Small intestine (tissue), 7 donors: ENCODE measurements at regions not wholly inside any gene's neighbourhood (a gene's known extent, or its start where the extent isn't known, plus 50 kb on each side); places are given as distances from the start of the nearest gene placed in this dataset.

Experiments used
- DNase-seq, 2 donors: peaks; one replicate each; pipeline versions ENCODE4 v3.0.0 to v3.0.0-alpha.2; 2013
- FAIRE-seq: peaks from 2 replicates; lab custom pipeline; 2012; peaks lifted over from hg19 to GRCh38; lab: Jason Lieb, UNC
- H3K27ac ChIP-seq, 3 donors: one replicate each; pipeline ENCODE4 v1.5.1; 2013; ENCODE audit warnings: low read length in 2 of 3, mild to moderate bottlenecking in 2 of 3, control low read depth in 1 of 3, inconsistent platforms in 1 of 3, low read depth in 1 of 3, moderate library complexity in 1 of 3
- H3K27me3 ChIP-seq, 3 donors: one replicate each; pipeline ENCODE4 v1.6.1; 2013; ENCODE audit warnings: low read length in 3 of 3, inconsistent platforms in 1 of 3; ENCODE audit not compliant: control insufficient read depth in 3 of 3, insufficient read depth in 3 of 3
- H3K36me3 ChIP-seq, 3 donors: one replicate each; pipeline ENCODE4 v1.6.1; 2013; ENCODE audit warnings: low read length in 3 of 3, inconsistent platforms in 1 of 3, low read depth in 1 of 3, mild to moderate bottlenecking in 1 of 3, moderate library complexity in 1 of 3; ENCODE audit not compliant: control insufficient read depth in 3 of 3, insufficient read depth in 2 of 3
- H3K4me1 ChIP-seq, 3 donors: one replicate each; pipeline ENCODE4 v1.6.1; 2013; ENCODE audit warnings: low read length in 2 of 3, inconsistent platforms in 1 of 3, low read depth in 1 of 3, mild to moderate bottlenecking in 1 of 3, moderate library complexity in 1 of 3; ENCODE audit not compliant: control insufficient read depth in 3 of 3, insufficient read depth in 2 of 3
- H3K4me3 ChIP-seq, 3 donors: one replicate each; pipeline ENCODE4 v1.5.1; 2013; ENCODE audit warnings: low read length in 3 of 3, control low read depth in 1 of 3, inconsistent platforms in 1 of 3, low read depth in 1 of 3, mild to moderate bottlenecking in 1 of 3, moderate library complexity in 1 of 3
- H3K9me3 ChIP-seq, 2 donors: one replicate each; pipeline ENCODE4 v1.6.1; 2013; ENCODE audit warnings: low read depth in 1 of 2, low read length in 1 of 2; ENCODE audit not compliant: control insufficient read depth in 2 of 2, insufficient read depth in 1 of 2
- WGBS, 3 donors: extraction: QIAGEN DNeasy Blood & Tissue Kit; methylation state at CpG; one replicate each; pipeline ENCODE4 v1.1.7; 2013; 5-methylcytosine and 5-hydroxymethylcytosine counted together
- donor health status: healthy with polysubstance abuse.
- donor health status: control.
- donor health status: control.
- donor health status: Bipolar disorder and iron deficiency.
- donor health status: healthy.

- Histone ChIP-seq H3K9me3 (no peaks in the 10 kb centered on the region), H3K27me3 (peaks cover 0 to 4% (median 2%) of the 10 kb centered on the region in 3 donors), H3K4me3 (no peak overlapping the region), H3K4me1 (no peaks in the 10 kb centered on the region), H3K36me3 (no peaks in the 10 kb centered on the region), H3K27ac (no peak overlapping the region)
- WGBS, 3 donors, result 53 to 64% (median 63%) methylated on average over 2 of the region's 2 CpGs
- FAIRE-seq (no peak), DNase-seq (no peak)
Observed at GRCh38 chr1:30334767-30335166, 388.6 kb downstream of the MATN1 start.

GRCh38 chr1:30332116-30333094 lies 391.0 kb downstream of the MATN1 start:
- 76 to 83% (median 82%) methylated on average over 18 of the region's 18 CpGs for WGBS, 3 donors
- Histone ChIP-seq H3K36me3 (no peaks in the 10 kb centered on the region), H3K27ac (no peak overlapping the region), H3K4me3 (no peak overlapping the region), H3K9me3 (no peaks in the 10 kb centered on the region), H3K4me1 (no peaks in the 10 kb centered on the region), H3K27me3 (peaks cover 0 to 1% (median 0%) of the 10 kb centered on the region in 3 donors)
- DNase-seq, result no peak
- FAIRE-seq, result no peak

GRCh38 chr1:30331415-30332065 lies 391.8 kb downstream of the MATN1 start:
- 50 to 67% (median 54%) methylated on average over 8 of the region's 8 CpGs for WGBS, 3 donors
- Histone ChIP-seq H3K36me3 (no peaks in the 10 kb centered on the region), H3K27me3 (no peaks in the 10 kb centered on the region), H3K4me1 (no peaks in the 10 kb centered on the region), H3K4me3 (no peak overlapping the region), H3K27ac (no peak overlapping the region), H3K9me3 (no peaks in the 10 kb centered on the region)
- no peak for DNase-seq
- no peak for FAIRE-seq

- Histone ChIP-seq H3K4me1 (no peaks in the 10 kb centered on the region), H3K36me3 (no peaks in the 10 kb centered on the region), H3K27me3 (no peaks in the 10 kb centered on the region), H3K9me3 (no peaks in the 10 kb centered on the region), H3K27ac (no peak overlapping the region), H3K4me3 (no peak overlapping the region)
- FAIRE-seq, result no peak
- no peak for DNase-seq
- WGBS, 3 donors, result 61 to 69% (median 65%) methylated on average over 7 of the region's 7 CpGs
Observed at GRCh38 chr1:30330644-30331043, 392.7 kb downstream of the MATN1 start.

- no peaks in the 10 kb centered on the region for H3K27me3 ChIP-seq
- H3K9me3 ChIP-seq, result no peaks in the 10 kb centered on the region
- WGBS, 3 donors, result 72 to 78% (median 76%) methylated on average over 15 of the region's 15 CpGs
- no peak overlapping the region for H3K27ac ChIP-seq
- no peak overlapping the region for H3K4me3 ChIP-seq
- FAIRE-seq (no peak), DNase-seq (no peak)
- no peaks in the 10 kb centered on the region for H3K36me3 ChIP-seq
- H3K4me1 ChIP-seq, result no peaks in the 10 kb centered on the region
Observed at GRCh38 chr1:30329802-30330557, 393.4 kb downstream of the MATN1 start.

GRCh38 chr1:30329263-30329753 lies 394.1 kb downstream of the MATN1 start:
- FAIRE-seq, result no peak
- no peak for DNase-seq
- Histone ChIP-seq H3K9me3 (no peaks in the 10 kb centered on the region), H3K4me3 (no peak overlapping the region), H3K4me1 (no peaks in the 10 kb centered on the region), H3K27me3 (no peaks in the 10 kb centered on the region), H3K36me3 (no peaks in the 10 kb centered on the region), H3K27ac (no peak overlapping the region)
- 73 to 81% (median 81%) methylated on average over 12 of the region's 12 CpGs for WGBS, 3 donors

GRCh38 chr1:30328401-30329262 lies 394.8 kb downstream of the MATN1 start:
- 59 to 76% (median 69%) methylated on average over 9 of the region's 9 CpGs for WGBS, 3 donors
- FAIRE-seq (no peak), DNase-seq (no peak)
- no peak overlapping the region for H3K4me3 ChIP-seq
- H3K36me3 ChIP-seq, result no peaks in the 10 kb centered on the region
- no peak overlapping the region for H3K27ac ChIP-seq
- no peaks in the 10 kb centered on the region for H3K4me1 ChIP-seq
- H3K27me3 ChIP-seq, result no peaks in the 10 kb centered on the region
- H3K9me3 ChIP-seq, result no peaks in the 10 kb centered on the region
